Skeletal muscle tissue (tissue), 3 donors: ENCODE measurements at regions not wholly inside any gene's neighbourhood (a gene's known extent, or its start where the extent isn't known, plus 50 kb on each side); places are given as distances from the start of the nearest gene placed in this dataset.

Experiments used
- H3K27ac ChIP-seq: one replicate; pipeline ENCODE4 v1.7.0; 2013; ENCODE audit warnings: mild to moderate bottlenecking, low read depth, low read length, inconsistent platforms
- H3K27me3 ChIP-seq, 3 donors: one replicate each; pipeline ENCODE4 v1.7.0; 2013; ENCODE audit warnings: low read length in 3 of 3; ENCODE audit not compliant: control insufficient read depth in 3 of 3, insufficient read depth in 3 of 3
- H3K36me3 ChIP-seq, 3 donors: one replicate each; pipeline ENCODE4 v1.7.0; 2013; ENCODE audit warnings: low read length in 3 of 3; ENCODE audit not compliant: control insufficient read depth in 3 of 3, insufficient read depth in 3 of 3
- H3K4me1 ChIP-seq, 3 donors: one replicate each; pipeline ENCODE4 v1.7.0; 2013; ENCODE audit warnings: low read length in 3 of 3, mild to moderate bottlenecking in 3 of 3; ENCODE audit not compliant: control insufficient read depth in 3 of 3, insufficient read depth in 3 of 3
- H3K4me3 ChIP-seq, 3 donors: one replicate each; pipeline ENCODE4 v1.7.0; 2013; ENCODE audit warnings: low read length in 3 of 3
- H3K9ac ChIP-seq, 3 donors: one replicate each; pipeline ENCODE4 v1.7.0; 2013; ENCODE audit warnings: low read length in 3 of 3, mild to moderate bottlenecking in 3 of 3, moderate library complexity in 2 of 3, low read depth in 1 of 3
- H3K9me3 ChIP-seq, 3 donors: one replicate each; pipeline ENCODE4 v1.7.0; 2013; ENCODE audit warnings: low read length in 3 of 3; ENCODE audit not compliant: control insufficient read depth in 3 of 3
- donor health status: Osteomylitis.

DNA sequence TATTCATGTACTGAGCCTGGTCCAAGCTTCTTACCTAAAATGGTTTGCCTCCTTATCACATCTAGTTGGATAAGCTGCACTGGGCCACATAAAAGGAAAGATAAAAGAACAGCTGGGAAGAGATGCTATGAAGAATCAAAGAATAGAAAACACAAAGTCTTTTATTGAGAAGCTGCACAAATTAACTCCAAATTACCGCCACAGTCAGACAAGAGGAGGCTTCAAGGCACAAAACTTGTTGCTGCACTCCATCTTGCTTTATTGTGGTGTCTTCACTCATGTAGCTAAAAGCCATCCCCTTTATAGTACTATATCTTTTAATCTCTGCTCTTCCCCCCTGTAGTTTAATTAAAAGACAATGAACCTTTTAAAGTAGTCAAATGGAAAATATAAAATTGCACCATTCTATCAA, 330.6 kb upstream of the PMFBP1 start:
- Histone ChIP-seq H3K9ac (no peak overlapping the region), H3K9me3 (no peaks in the 10 kb centered on the region), H3K4me3 (no peak overlapping the region), H3K4me1 (no peaks in the 10 kb centered on the region), H3K27me3 (no peaks in the 10 kb centered on the region), H3K27ac (no peak overlapping the region), H3K36me3 (no peaks in the 10 kb centered on the region)

GRCh38 chr16:72501739-72502593, 330.0 kb upstream of the PMFBP1 start:
- no peaks in the 10 kb centered on the region for H3K4me1 ChIP-seq
- H3K27ac ChIP-seq: no peak overlapping the region
- H3K9me3 ChIP-seq: no peaks in the 10 kb centered on the region
- no peaks in the 10 kb centered on the region for H3K27me3 ChIP-seq
- H3K36me3 ChIP-seq: no peaks in the 10 kb centered on the region
- no peak overlapping the region for H3K4me3 ChIP-seq
- no peak overlapping the region for H3K9ac ChIP-seq

GRCh38 chr16:72500545-72500944, 328.6 kb upstream of the PMFBP1 start:
- Histone ChIP-seq H3K4me3 (no peak overlapping the region), H3K9ac (no peak overlapping the region), H3K27ac (no peak overlapping the region), H3K4me1 (no peaks in the 10 kb centered on the region), H3K27me3 (no peaks in the 10 kb centered on the region), H3K36me3 (no peaks in the 10 kb centered on the region), H3K9me3 (no peaks in the 10 kb centered on the region)

DNA sequence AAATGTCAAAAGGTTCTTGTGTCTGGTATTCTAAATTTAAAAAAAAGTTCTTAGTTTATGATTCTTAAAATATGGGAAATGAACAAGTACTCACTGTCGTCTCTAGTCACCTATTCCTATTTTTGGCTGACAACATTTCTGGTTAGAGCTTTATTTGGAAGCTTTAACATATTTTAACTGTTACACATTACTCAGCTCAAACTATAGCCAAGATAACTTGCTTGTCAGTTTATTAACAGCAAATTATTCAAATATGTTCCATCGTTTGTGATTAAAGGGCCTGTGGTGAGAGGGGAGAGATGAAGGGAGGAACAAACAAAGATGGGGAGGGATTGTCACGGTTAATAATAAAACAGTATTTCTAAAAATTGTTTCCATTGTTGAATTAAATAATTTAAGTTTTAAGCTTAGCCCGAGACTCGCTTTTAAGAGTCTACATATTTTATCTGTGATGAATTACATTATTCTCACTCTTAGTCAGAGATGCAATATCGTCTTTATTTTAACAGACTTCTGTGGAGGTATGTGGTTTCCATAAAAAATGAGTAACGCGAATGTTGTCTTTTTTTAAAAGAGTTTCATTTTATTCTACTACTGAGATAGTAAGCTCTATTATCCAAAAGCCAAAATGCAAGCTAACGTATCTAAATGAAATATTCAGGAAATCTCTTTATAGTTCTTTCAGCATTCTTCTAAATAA, 321.9 kb upstream of the PMFBP1 start:
- no peak overlapping the region for H3K27ac ChIP-seq
- no peaks in the 10 kb centered on the region for H3K27me3 ChIP-seq
- no peak overlapping the region for H3K4me3 ChIP-seq
- H3K4me1 ChIP-seq: no peaks in the 10 kb centered on the region
- H3K9me3 ChIP-seq: no peaks in the 10 kb centered on the region
- no peaks in the 10 kb centered on the region for H3K36me3 ChIP-seq
- no peak overlapping the region for H3K9ac ChIP-seq

GRCh38 chr16:72487283-72487682, 315.3 kb upstream of the PMFBP1 start:
- Histone ChIP-seq H3K9ac (no peak overlapping the region), H3K4me1 (no peaks in the 10 kb centered on the region), H3K36me3 (no peaks in the 10 kb centered on the region), H3K9me3 (no peaks in the 10 kb centered on the region), H3K27ac (no peak overlapping the region), H3K4me3 (no peak overlapping the region), H3K27me3 (no peaks in the 10 kb centered on the region)

GRCh38 chr16:72482695-72483094, 310.7 kb upstream of the PMFBP1 start:
- H3K9ac ChIP-seq: no peak overlapping the region
- no peaks in the 10 kb centered on the region for H3K4me1 ChIP-seq
- no peaks in the 10 kb centered on the region for H3K36me3 ChIP-seq
- H3K27me3 ChIP-seq: no peaks in the 10 kb centered on the region
- no peak overlapping the region for H3K27ac ChIP-seq
- H3K9me3 ChIP-seq: no peaks in the 10 kb centered on the region
- H3K4me3 ChIP-seq: no peak overlapping the region

DNA sequence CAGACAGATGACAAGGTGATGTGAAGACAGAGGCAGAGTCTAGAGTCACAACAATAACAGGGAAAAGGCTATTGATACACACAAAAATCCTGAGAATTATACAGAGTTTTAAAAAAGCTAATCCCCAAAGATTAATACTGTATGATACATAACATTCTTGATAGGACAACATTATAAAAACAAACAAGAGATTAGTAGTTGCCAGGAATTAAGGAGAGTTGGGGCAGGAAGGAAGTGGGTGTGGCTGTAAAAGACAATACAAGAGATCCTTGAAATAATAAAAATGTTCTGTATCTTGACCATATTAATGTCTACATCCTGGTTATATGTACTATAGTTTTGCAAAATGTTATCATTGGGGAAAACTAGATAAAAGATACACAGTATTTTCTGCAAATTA, 309.5 kb upstream of the PMFBP1 start:
- Histone ChIP-seq H3K9me3 (no peaks in the 10 kb centered on the region), H3K4me1 (no peaks in the 10 kb centered on the region), H3K27ac (no peak overlapping the region), H3K9ac (no peak overlapping the region), H3K36me3 (no peaks in the 10 kb centered on the region), H3K27me3 (no peaks in the 10 kb centered on the region), H3K4me3 (no peak overlapping the region)

GRCh38 chr16:72480911-72481310, 309.0 kb upstream of the PMFBP1 start:
- no peaks in the 10 kb centered on the region for H3K27me3 ChIP-seq

GRCh38 chr16:72475688-72476087, 303.7 kb upstream of the PMFBP1 start:
- Histone ChIP-seq H3K4me3 (no peak overlapping the region), H3K9ac (no peak overlapping the region), H3K36me3 (no peaks in the 10 kb centered on the region), H3K27me3 (no peaks in the 10 kb centered on the region), H3K9me3 (no peaks in the 10 kb centered on the region), H3K27ac (no peak overlapping the region), H3K4me1 (no peaks in the 10 kb centered on the region)

More at GRCh38 chr16:72480911-72481310, 309.0 kb upstream of the PMFBP1 start:
- H3K9me3 ChIP-seq: no peaks in the 10 kb centered on the region
- no peaks in the 10 kb centered on the region for H3K4me1 ChIP-seq
- no peak overlapping the region for H3K9ac ChIP-seq
- H3K27ac ChIP-seq: no peak overlapping the region
- no peak overlapping the region for H3K4me3 ChIP-seq
- H3K36me3 ChIP-seq: no peaks in the 10 kb centered on the region

GRCh38 chr16:72474501-72475123, 302.7 kb upstream of the PMFBP1 start:
- Histone ChIP-seq H3K27me3 (no peaks in the 10 kb centered on the region), H3K4me1 (no peaks in the 10 kb centered on the region), H3K9me3 (no peaks in the 10 kb centered on the region), H3K36me3 (no peaks in the 10 kb centered on the region), H3K4me3 (no peak overlapping the region), H3K9ac (no peak overlapping the region), H3K27ac (no peak overlapping the region)
